GM23338 (cell line): ENCODE measurements at regions not wholly inside any gene's neighbourhood (a gene's known extent, or its start where the extent isn't known, plus 50 kb on each side); places are given as distances from the start of the nearest gene placed in this dataset.

Source experiments
- ATAC-seq: fragments of 200-7000 bp; cut with Tn5 transposase; 3 replicates; pipeline ENCODE4 v1.9.1; 2020
- DNase-seq: peaks from one replicate; pipeline ENCODE4 v3.0.0-alpha.2; 2015; ENCODE audit warnings: low spot score
- H2AFZ ChIP-seq: fragments of 200-600 bp; sonication (generic); 2 replicates; pipeline ENCODE4 v1.8.0; 2016; ENCODE audit warnings: antibody characterized with exemption, mild to moderate bottlenecking, moderate library complexity
- H3F3A ChIP-seq: fragments of 200-600 bp; sonication (generic); replicated peaks from 2 replicates; pipeline ENCODE4 v1.8.0; 2017; ENCODE audit warnings: antibody characterized with exemption, mixed run types, low read depth
- H3K27ac ChIP-seq: fragments of 200-600 bp; sonication (generic); 2 replicates; pipeline ENCODE4 v1.6.1; 2016; ENCODE audit warnings: low read depth
- H3K27me3 ChIP-seq: fragments of 200-600 bp; sonication (generic); 2 replicates; pipeline ENCODE4 v1.8.0; 2016; ENCODE audit warnings: mild to moderate bottlenecking, mixed run types, moderate library complexity; ENCODE audit not compliant: insufficient read depth
- H3K36me3 ChIP-seq: fragments of 200-600 bp; sonication (generic); 2 replicates; pipeline ENCODE4 v1.8.0; 2016; ENCODE audit warnings: mild to moderate bottlenecking; ENCODE audit not compliant: insufficient read depth
- H3K4me1 ChIP-seq: fragments of 200-600 bp; sonication (generic); 2 replicates; pipeline ENCODE4 v1.8.0; 2016; ENCODE audit warnings: mild to moderate bottlenecking, moderate library complexity; ENCODE audit not compliant: insufficient read depth
- H3K4me2 ChIP-seq: fragments of 200-600 bp; sonication (generic); 2 replicates; pipeline ENCODE4 v1.7.1; 2017; ENCODE audit warnings: mixed run types
- H3K4me3 ChIP-seq: fragments of 200-600 bp; sonication (generic); 2 replicates; pipeline ENCODE4 v1.6.1; 2016; ENCODE audit warnings: mixed run types
- H3K79me2 ChIP-seq: fragments of 200-600 bp; sonication (generic); replicated peaks from 2 replicates; pipeline ENCODE4 v1.8.0; 2017; ENCODE audit warnings: mild to moderate bottlenecking; ENCODE audit not compliant: insufficient read depth
- H3K9me2 ChIP-seq: fragments of 200-600 bp; sonication (generic); 2 replicates; pipeline ENCODE4 v1.8.0; 2017; ENCODE audit not compliant: insufficient read depth
- H4K20me1 ChIP-seq: fragments of 200-600 bp; sonication (generic); replicated peaks from 2 replicates; pipeline ENCODE4 v1.8.0; 2017; ENCODE audit warnings: mild to moderate bottlenecking; ENCODE audit not compliant: insufficient read depth
- H3K27ac Mint-ChIP-seq: 2 replicates; pipeline ENCODE4 v1.8.0; 2020; ENCODE audit warnings: inconsistent platforms, mild to moderate bottlenecking, moderate library complexity, mixed read lengths
- H3K27me3 Mint-ChIP-seq: 3 replicates; pipeline ENCODE4 v1.8.0; 2022; ENCODE audit warnings: low read depth, mild to moderate bottlenecking, moderate library complexity, mixed read lengths, inconsistent platforms; ENCODE audit not compliant: insufficient read depth, poor library complexity
- H3K36me3 Mint-ChIP-seq: 3 replicates; pipeline ENCODE4 v1.8.0; 2021; ENCODE audit warnings: low read depth, mild to moderate bottlenecking, inconsistent platforms, moderate library complexity, mixed read lengths
- H3K4me1 Mint-ChIP-seq: 3 replicates; pipeline ENCODE4 v1.8.0; 2020; ENCODE audit warnings: mild to moderate bottlenecking, inconsistent platforms, mixed read lengths
- H3K4me3 Mint-ChIP-seq: 3 replicates; pipeline ENCODE4 v1.8.0; 2021; ENCODE audit warnings: moderate library complexity, mild to moderate bottlenecking, inconsistent platforms, mixed read lengths
- H3K9me3 Mint-ChIP-seq: 3 replicates; pipeline ENCODE4 v1.8.0; 2020; ENCODE audit warnings: moderate library complexity, mild to moderate bottlenecking, inconsistent platforms, mixed read lengths
- CREB1 ChIP-seq: fragments of 250-450 bp; sonication (Bioruptor Pico); IDR thresholded peaks from 2 replicates; pipeline ENCODE4 v1.5.0; 2020; ENCODE audit warnings: low read depth, mild to moderate bottlenecking, moderate library complexity
- CTCF ChIP-seq, 2 experiments: fragments of 200-600 bp in 1 of 2; sonication (generic) in 1 of 2; conservative IDR thresholded peaks; 2 replicates each; pipeline versions ENCODE4 v1.5.1 to v1.6.1; 2016 to 2017; ENCODE audit warnings: antibody characterized with exemption in 2 of 2, low read depth in 2 of 2, mild to moderate bottlenecking in 2 of 2, moderate library complexity in 1 of 2
- ETS1 ChIP-seq: IDR thresholded peaks from 2 replicates; pipeline ENCODE4 v1.6.1; 2016; ENCODE audit warnings: antibody characterized with exemption
- EZH2 ChIP-seq: fragments of 200-600 bp; sonication (generic); IDR thresholded peaks from one replicate; pipeline ENCODE4 v1.8.0; 2017; ENCODE audit warnings: antibody characterized with exemption, mild to moderate bottlenecking, low read depth; ENCODE audit not compliant: unreplicated experiment
- JUNB ChIP-seq: IDR thresholded peaks from one replicate; pipeline ENCODE4 v1.6.1; 2016; ENCODE audit warnings: antibody characterized with exemption; ENCODE audit not compliant: unreplicated experiment
- NANOG ChIP-seq: IDR thresholded peaks from 2 replicates; pipeline ENCODE4 v1.6.1; 2016; ENCODE audit warnings: antibody characterized with exemption, borderline replicate concordance
- REST ChIP-seq: IDR thresholded peaks from one replicate; pipeline ENCODE4 v1.6.1; 2018; ENCODE audit warnings: antibody characterized with exemption; ENCODE audit not compliant: unreplicated experiment
- ZNF114 ChIP-seq: fragments of 250-450 bp; sonication (Bioruptor Pico); IDR thresholded peaks from 2 replicates; pipeline ENCODE4 v1.5.0; 2020; ENCODE audit warnings: mild to moderate bottlenecking, moderate library complexity
- ZNF462 ChIP-seq: fragments of 250-450 bp; sonication (Bioruptor Pico); IDR thresholded peaks from 2 replicates; pipeline ENCODE4 v1.5.0; 2020; ENCODE audit warnings: mild to moderate bottlenecking, moderate library complexity

GRCh38 chr7:22622116-22622785 is 104.7 kb upstream of the IL6 start:
- Mint-ChIP-seq H3K36me3 (peaks cover 14% of the 10 kb centered on the region; the same call in 2 of the 3 replicates), H3K4me3 (no peak overlapping the region), H3K4me1 (no peaks in the 10 kb centered on the region), H3K9me3 (peaks cover 16% of the 10 kb centered on the region), H3K27me3 (peaks cover 2% of the 10 kb centered on the region), H3K27ac (no peak overlapping the region)
- Histone ChIP-seq H3K79me2 (no peaks in the 10 kb centered on the region), H3K4me2 (no peak overlapping the region), H3K27me3 (no peaks in the 10 kb centered on the region), H3K9me2 (peaks cover 4% of the 10 kb centered on the region; the same call in 1 of the 2 replicates), H2AFZ (no peak overlapping the region), H3K4me3 (no peak overlapping the region), H3K36me3 (peaks cover 7% of the 10 kb centered on the region; the same call in 1 of the 2 replicates), H3F3A (no peaks in the 10 kb centered on the region), H3K4me1 (no peaks in the 10 kb centered on the region), H4K20me1 (no peaks in the 10 kb centered on the region), H3K27ac (no peak overlapping the region)
- no peak for DNase-seq
- no peak for TF ChIP-seq NANOG
- no peak for ATAC-seq

- peaks cover 22% of the 10 kb centered on the region for H3K9me3 Mint-ChIP-seq
- H3K4me2 ChIP-seq = no peak overlapping the region
- no peaks in the 10 kb centered on the region for H3K4me1 Mint-ChIP-seq
- H3F3A ChIP-seq = no peaks in the 10 kb centered on the region
- no peak overlapping the region for H3K27ac ChIP-seq
- H4K20me1 ChIP-seq = no peaks in the 10 kb centered on the region
- DNase-seq = no peak
- no peak overlapping the region for H3K4me3 Mint-ChIP-seq
- H3K4me1 ChIP-seq = peaks cover under 1% of the 10 kb centered on the region; the same call in 1 of the 2 replicates
- peaks cover 19% of the 10 kb centered on the region; the same call in 2 of the 3 replicates for H3K36me3 Mint-ChIP-seq
- no peak overlapping the region for H3K27ac Mint-ChIP-seq
- H3K9me2 ChIP-seq = peaks cover 4% of the 10 kb centered on the region
- ATAC-seq = no peak
- no peak overlapping the region for H3K4me3 ChIP-seq
- H3K36me3 ChIP-seq = peaks cover 7% of the 10 kb centered on the region; the same call in 1 of the 2 replicates
- no peaks in the 10 kb centered on the region for H3K79me2 ChIP-seq
- no peaks in the 10 kb centered on the region for H3K27me3 ChIP-seq
- no peak overlapping the region for H2AFZ ChIP-seq
- H3K27me3 Mint-ChIP-seq = no peaks in the 10 kb centered on the region
- no peak for TF ChIP-seq ZNF462
- no peak for TF ChIP-seq ZNF114 (CRISPR knock-in tag)
- TF ChIP-seq REST = no peak
- TF ChIP-seq ETS1 = no peak
- no peak for TF ChIP-seq JUNB
- no peak for TF ChIP-seq CTCF (conservative IDR thresholded peaks at IDR 0.05; ENCODE audit: low read depth in 2 of 2)
- TF ChIP-seq EZH2 = no peak
- no peak for TF ChIP-seq CREB1 (CRISPR knock-in tag)
Measured at GRCh38 chr7:22618528-22618927, 108.5 kb upstream of the IL6 start.
